ENCODE measurements at regions not wholly inside any gene's neighbourhood (a gene's known extent, or its start where the extent isn't known, plus 50 kb on each side); places are given as distances from the start of the nearest gene placed in this dataset.

DNA sequence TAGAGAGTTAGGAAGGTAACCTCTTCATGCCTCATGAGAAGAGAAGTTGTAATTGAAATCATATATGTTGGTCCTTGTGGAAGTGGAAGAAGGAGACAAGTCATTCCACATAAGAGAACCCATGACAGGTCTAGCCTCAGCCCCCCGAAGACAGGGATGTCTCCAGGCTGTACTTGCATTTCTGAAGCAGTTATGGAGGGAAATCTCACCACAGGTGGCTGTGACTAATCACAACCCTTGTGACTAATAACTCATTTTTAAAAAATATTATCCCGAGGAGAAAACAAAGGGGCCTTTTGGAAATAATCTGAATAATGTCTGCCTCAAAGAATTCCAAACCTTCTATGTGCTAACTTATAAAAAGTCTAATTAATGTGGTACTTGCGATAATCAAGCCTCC, 262.1 kb upstream of the RPS23 start:
- Histone ChIP-seq H3K27ac (ENCODE audit: low read depth, low read length) (no peak overlapping the region), H3K36me3 (ENCODE audit: control insufficient read depth in 1 of 2, insufficient read depth in 2 of 2, low read length in 2 of 2) (no peaks in the 10 kb centered on the region), H4K20me1 (ENCODE audit: insufficient read depth) (no peaks in the 10 kb centered on the region), H3K9me3 (ENCODE audit: control insufficient read depth in 1 of 2, insufficient read depth in 1 of 2, low read depth in 1 of 2, low read length in 2 of 2) (no peaks in the 10 kb centered on the region), H3K27me3 (ENCODE audit: insufficient read depth, low read length) (no peaks in the 10 kb centered on the region), H3K79me2 (ENCODE audit: insufficient read depth, low read length) (no peaks in the 10 kb centered on the region), H3K9me2 (ENCODE audit: insufficient read depth) (no peaks in the 10 kb centered on the region), H3K4me3 (replicated peaks in 1 of 2; ENCODE audit: low read depth in 1 of 2, low read length in 2 of 2) (no peak overlapping the region), H3K9ac (ENCODE audit: low read length) (no peak overlapping the region), H2AFZ (ENCODE audit: low read depth, low read length, poor library complexity, severe bottlenecking) (no peak overlapping the region), H3K4me1 (ENCODE audit: control insufficient read depth in 1 of 2, insufficient read depth in 2 of 2, low read length in 2 of 2) (no peaks in the 10 kb centered on the region), H3K4me2 (ENCODE audit: low read length) (no peak overlapping the region)
- ChIA-PET POLR2A (no interaction called here), CTCF (no interaction called here), RAD21 (ENCODE audit: low non-redundant PET in 1 of 2, low total read pairs in 2 of 2, uncharacterized antibody in 2 of 2, unreplicated experiment in 2 of 2) (no interaction called here)
- TF ChIP-seq SP1 (IDR thresholded peaks at IDR 0.05; ENCODE audit: low read depth) (no peak), POLR2A (IDR thresholded peaks at IDR 0.05; ENCODE audit: borderline replicate concordance, extremely low read depth, insufficient read depth, insufficient read length) (no peak), RAD21 (IDR thresholded peaks at IDR 0.05; ENCODE audit: low read depth) (no peak), SRF (IDR thresholded peaks at IDR 0.05; ENCODE audit: low read depth) (no peak), ZNF274 (IDR thresholded peaks at IDR 0.05; ENCODE audit: low read depth, low read length) (no peak), YY1 (IDR thresholded peaks at IDR 0.05; ENCODE audit: extremely low read depth, insufficient replicate concordance, low read depth, low read length) (no peak), ELF1 (IDR thresholded peaks at IDR 0.05; ENCODE audit: borderline replicate concordance, low read depth) (no peak), ZFX (IDR thresholded peaks at IDR 0.05) (no peak)
- TF ChIP-seq, protein P1, sequence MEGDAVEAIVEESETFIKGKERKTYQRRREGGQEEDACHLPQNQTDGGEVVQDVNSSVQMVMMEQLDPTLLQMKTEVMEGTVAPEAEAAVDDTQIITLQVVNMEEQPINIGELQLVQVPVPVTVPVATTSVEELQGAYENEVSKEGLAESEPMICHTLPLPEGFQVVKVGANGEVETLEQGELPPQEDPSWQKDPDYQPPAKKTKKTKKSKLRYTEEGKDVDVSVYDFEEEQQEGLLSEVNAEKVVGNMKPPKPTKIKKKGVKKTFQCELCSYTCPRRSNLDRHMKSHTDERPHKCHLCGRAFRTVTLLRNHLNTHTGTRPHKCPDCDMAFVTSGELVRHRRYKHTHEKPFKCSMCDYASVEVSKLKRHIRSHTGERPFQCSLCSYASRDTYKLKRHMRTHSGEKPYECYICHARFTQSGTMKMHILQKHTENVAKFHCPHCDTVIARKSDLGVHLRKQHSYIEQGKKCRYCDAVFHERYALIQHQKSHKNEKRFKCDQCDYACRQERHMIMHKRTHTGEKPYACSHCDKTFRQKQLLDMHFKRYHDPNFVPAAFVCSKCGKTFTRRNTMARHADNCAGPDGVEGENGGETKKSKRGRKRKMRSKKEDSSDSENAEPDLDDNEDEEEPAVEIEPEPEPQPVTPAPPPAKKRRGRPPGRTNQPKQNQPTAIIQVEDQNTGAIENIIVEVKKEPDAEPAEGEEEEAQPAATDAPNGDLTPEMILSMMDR (IDR thresholded peaks at IDR 0.05 in 2 of 3, conservative IDR thresholded peaks at IDR 0.05 in 1 of 3; ENCODE audit: borderline replicate concordance in 1 of 3, insufficient read depth in 1 of 3, low read depth in 2 of 3, low read length in 2 of 3) = no peak
- TF ChIP-seq, protein P2, sequence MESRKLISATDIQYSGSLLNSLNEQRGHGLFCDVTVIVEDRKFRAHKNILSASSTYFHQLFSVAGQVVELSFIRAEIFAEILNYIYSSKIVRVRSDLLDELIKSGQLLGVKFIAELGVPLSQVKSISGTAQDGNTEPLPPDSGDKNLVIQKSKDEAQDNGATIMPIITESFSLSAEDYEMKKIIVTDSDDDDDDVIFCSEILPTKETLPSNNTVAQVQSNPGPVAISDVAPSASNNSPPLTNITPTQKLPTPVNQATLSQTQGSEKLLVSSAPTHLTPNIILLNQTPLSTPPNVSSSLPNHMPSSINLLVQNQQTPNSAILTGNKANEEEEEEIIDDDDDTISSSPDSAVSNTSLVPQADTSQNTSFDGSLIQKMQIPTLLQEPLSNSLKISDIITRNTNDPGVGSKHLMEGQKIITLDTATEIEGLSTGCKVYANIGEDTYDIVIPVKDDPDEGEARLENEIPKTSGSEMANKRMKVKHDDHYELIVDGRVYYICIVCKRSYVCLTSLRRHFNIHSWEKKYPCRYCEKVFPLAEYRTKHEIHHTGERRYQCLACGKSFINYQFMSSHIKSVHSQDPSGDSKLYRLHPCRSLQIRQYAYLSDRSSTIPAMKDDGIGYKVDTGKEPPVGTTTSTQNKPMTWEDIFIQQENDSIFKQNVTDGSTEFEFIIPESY (IDR thresholded peaks at IDR 0.05; ENCODE audit: extremely low read depth, insufficient replicate concordance, low read length) = no peak
- BruUV-seq (replicated peaks) = no TSS peak
- intact Hi-C loops (cut with micrococcal nuclease) = no loop called here
- no peak for ATAC-seq
- DNase-seq (ENCODE audit: low read depth, low spot score) = no peak
